NCI-H2029 treated with DMSO at 0.1 percent for 48 hours (cell line): ENCODE measurements at regions not wholly inside any gene's neighbourhood (a gene's known extent, or its start where the extent isn't known, plus 50 kb on each side); places are given as distances from the start of the nearest gene placed in this dataset.
"Not testable (repeated sequence)": the region's sequence is repeated elsewhere in the genome, so short reads cannot be mapped to it uniquely, and the experiment has no call there.

Source experiments
- DNase-seq: peaks from one replicate; lab custom pipeline; 2025; lab: John Stamatoyannopoulos, UW

- DNase-seq = no peak
Observed at GRCh38 chr12:105524961-105525360, 194.5 kb downstream of the C12orf75 start.

DNA sequence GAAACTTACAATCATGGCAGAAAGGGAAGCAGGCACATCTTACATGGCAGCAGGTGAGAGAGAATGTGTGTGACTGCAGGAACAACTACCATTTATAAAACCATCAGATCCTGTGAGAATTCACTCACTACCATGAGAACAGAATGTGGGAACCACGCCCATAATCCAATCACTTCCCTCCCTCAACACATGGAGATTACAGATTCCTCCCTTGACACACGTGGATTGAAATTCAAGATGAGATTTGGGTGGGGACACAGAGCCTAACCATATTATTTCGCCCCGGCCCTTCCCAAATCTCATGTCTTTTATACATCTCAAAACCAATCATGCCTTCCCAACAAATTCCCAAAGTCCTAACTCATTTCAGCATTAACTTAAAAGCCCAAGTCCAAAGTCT, 203.6 kb downstream of the C12orf75 start:
- no peak for DNase-seq

DNA sequence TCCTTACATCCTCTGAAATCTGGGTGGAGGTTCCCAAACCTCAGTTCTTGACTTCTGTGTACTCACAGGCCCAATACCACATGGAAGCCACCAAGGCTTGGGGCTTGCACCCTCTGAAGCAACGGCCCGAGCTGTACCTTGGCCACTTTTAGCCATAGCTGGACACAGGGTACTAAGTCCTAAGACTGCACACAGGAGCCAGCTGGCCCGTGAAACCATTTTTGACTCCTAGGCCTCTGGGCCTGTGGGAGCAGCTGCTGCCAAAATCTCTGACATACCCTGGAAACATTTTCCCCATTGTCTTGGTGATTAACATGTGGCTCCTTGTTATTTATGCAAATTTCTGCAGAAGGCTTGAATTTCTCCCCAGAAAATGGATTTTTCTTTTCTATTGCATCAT, 204.5 kb downstream of the C12orf75 start:
- DNase-seq = not testable (repeated sequence)

GRCh38 chr12:105538880-105539279, 208.4 kb downstream of the C12orf75 start:
- no peak for DNase-seq

GRCh38 chr12:105539735-105540134, 209.2 kb downstream of the C12orf75 start:
- DNase-seq = no peak

DNA sequence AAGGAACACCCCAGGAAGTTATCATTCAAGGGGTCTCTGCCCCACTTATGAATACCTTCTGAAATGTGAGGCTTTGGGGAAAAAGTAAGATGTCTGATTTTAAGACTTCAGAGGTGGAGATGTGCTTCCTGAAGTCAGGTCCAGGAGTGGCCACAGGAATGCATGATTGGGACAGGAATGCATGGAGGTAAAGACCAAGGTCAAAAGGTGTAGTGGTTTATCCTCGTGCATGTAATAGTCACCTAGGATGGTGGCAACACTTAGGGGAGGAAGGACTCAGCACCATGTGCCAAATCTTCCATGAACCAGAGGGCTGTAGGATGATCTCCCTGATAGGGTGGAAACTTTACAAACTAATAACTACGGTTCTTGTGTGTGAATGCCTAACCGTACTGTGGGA, 217.3 kb downstream of the C12orf75 start:
- no peak for DNase-seq

- no peak for DNase-seq
Observed at GRCh38 chr12:105548626-105549025, 218.1 kb downstream of the C12orf75 start.

DNA sequence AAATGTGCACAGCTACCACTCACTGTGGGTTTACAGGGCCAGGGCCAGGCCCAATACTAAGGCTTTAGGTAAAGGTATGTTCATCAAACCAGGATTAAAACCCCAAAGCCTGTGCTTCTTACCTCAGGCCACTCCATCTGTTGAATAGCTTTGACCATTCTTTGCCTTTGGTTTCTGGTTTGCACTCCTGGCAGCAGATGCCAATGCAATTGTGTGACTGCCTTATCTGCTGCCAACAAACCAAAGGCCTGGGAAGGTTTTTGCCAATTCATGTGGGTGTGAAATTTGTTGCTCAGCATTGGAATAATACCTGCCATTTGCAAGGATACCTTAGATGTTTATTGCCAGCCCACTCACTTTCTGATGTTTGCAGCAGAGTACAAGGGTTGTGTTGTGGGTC, 221.6 kb downstream of the C12orf75 start:
- no peak for DNase-seq

GRCh38 chr12:105554223-105554678, 223.8 kb downstream of the C12orf75 start:
- no peak for DNase-seq

DNA sequence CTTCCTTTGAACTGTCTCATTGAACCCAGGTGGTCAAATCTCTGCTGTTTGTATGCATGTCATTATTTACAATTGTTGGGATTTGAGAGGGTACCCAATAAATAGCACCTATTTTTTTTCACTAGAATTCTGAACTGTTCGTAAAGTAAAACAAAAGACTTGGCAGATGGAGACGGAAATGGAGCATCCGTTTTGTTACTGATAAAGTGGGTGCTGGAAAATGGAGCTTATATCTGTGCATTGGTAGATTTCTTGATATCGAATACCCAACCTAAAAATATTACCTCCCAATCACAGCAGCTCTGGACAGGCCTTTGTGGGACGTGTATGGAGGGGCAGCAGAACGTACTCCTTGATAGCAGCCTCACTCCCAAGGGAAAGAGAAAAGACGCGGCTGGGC, 224.4 kb downstream of the C12orf75 start:
- DNase-seq = no peak

- no peak for DNase-seq
Observed at GRCh38 chr12:105555556-105556295, 225.2 kb downstream of the C12orf75 start.

DNA sequence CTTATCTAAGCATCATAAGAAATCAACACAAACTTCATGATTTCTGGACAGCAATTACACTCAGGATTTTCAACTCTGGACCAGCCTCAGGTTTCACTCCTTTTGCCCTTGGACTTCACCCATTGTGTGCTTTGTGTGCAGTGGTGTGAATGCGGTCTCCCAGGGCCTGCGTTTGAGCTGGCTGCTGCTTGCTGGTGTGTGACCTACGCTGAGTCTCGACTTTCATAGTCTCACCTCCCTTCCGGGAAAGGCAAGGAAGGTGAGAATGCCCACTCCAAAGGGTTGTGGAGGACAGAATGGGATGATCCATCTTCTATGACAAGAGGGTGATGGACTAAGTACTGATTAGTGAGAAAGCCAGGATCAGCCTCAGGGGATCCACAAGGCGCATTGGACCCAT, 228.8 kb downstream of the C12orf75 start:
- no peak for DNase-seq

DNA sequence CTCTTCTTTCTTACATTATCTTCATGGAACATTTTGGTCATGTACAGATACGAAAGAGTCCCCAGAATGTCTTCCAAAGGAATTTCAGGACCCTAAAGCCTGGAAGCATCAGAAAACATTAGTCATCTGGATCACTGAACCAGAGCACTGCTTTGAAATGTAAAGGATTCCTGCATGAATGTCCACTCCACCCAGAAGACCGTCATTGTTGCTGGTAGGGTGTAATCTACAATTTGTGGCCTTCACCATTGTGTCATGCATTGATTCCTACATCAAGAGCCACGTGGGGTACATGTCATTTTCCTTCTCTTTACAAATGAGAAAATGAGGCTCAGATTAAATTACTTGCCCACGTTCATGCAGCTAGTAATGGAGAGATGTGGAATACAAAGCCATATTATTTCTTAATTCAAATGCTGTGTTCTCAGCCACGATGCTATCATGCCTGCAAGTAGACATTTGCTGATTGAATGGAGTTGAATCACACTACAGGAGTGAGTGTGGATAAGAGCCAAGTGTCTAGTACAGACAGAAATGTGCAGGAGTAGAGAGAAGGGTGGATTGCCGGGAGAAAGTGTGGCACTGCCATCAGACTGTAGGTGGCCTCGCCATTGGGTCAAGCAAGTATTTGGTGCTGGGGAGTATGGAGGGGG, 231.2 kb downstream of the C12orf75 start:
- peak; percentile 75 for DNase-seq

- peak; percentile 73 for DNase-seq
Observed at GRCh38 chr12:105562199-105562971, 231.9 kb downstream of the C12orf75 start.

GRCh38 chr12:105567061-105567460, 236.6 kb downstream of the C12orf75 start:
- no peak for DNase-seq

GRCh38 chr12:105569886-105570285, 239.4 kb downstream of the C12orf75 start:
- DNase-seq = no peak

- DNase-seq = peak; percentile 16
Observed at GRCh38 chr12:105570944-105571343, 240.5 kb downstream of the C12orf75 start.

DNA sequence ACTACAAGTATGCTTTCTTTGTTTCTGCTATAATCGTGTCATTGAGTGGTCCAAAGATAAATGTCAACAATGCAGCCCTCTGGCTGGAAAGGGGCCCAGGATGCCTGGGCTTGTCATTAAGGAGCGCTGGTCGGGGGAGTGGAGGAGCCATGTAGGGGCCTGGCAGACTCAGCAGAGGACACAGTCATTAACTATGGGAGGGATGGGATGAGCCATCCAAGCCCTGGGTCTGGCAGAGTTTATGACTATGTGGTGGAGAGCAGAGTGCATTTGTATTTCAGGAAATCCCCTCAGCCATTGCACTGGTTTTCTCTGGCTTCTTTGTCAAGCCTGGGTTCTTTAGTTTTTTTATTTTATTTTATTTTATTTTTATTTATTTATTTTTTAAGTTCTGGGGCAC, 243.1 kb downstream of the C12orf75 start:
- DNase-seq = no peak

GRCh38 chr12:105574056-105574715, 243.7 kb downstream of the C12orf75 start:
- no peak for DNase-seq

- no peak for DNase-seq
Observed at GRCh38 chr12:105575235-105575634, 244.7 kb downstream of the C12orf75 start.

DNA sequence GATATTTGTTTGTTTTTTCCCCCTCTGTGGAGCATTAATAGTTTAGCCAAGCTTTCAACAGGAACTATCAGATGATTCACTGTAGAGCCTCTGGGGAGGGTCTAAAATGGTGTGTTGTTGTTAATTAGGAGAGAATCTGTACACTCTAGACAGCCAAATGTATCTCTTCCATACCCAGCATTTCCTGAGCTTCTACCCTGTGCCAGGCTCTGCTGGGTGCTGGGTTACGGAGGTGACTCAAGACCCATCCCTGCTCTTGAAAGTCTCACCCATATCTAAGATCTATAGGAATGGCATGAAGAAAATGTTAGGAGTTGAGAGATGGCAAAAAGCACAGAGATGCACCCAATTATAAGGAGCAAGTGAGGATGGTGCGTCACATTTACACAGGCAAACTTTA, 245.8 kb downstream of the C12orf75 start:
- no peak for DNase-seq

DNA sequence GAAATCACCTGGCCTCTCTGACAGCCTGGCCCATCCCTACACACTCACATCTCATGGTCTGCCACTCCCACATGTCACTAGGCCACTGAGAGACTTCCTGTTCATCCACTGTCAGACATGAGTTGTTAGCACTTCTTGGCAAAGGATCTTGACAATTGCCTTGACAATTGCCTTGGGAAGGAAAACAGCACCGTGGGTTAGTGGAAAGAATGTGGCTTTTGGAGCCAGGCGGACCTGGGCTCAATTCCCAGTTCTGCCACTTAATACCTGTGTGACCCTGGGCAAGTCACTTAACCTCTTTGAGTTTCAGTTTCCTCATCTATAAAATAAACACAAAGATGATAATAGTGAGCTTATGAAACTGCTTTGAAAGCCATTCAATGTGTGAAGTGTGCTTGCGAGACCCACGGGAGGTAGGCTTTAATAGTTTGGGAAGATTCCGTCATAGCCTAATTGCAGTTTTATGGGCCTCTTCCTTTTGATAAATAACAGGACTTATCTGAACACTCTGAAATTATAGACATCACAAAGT, 250.4 kb downstream of the C12orf75 start:
- DNase-seq = peak; percentile 91
